GM21381 (cell line): ENCODE measurements at regions not wholly inside any gene's neighbourhood (a gene's known extent, or its start where the extent isn't known, plus 50 kb on each side); places are given as distances from the start of the nearest gene placed in this dataset.

Source experiments
- ATAC-seq: cut with Tn5 transposase; IDR thresholded peaks from one replicate; pipeline ENCODE4 v1.9.1; 2021; ENCODE audit warnings: mild to moderate bottlenecking, moderate library complexity; ENCODE audit not compliant: unreplicated experiment

DNA sequence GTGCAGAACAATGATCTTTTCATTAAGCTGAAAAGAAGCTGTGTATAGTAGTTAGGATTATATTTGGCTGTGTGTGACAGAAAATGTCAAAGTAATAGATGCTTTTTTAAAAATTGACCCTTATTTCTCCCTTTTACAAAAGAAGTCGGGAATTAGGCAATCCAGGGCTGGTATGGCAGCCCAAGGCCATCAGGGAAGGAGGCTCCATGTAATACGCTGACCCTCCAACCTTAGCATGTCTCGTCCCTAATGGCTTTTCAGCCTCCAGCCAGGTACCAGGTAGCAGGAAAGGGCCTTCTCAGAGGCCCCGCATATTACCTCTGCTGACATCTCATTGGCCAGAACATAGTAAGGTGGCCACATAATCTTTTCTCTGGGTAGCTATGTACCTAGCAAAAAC lies 79.7 kb downstream of the VCPKMT start:
- ATAC-seq, result no peak

DNA sequence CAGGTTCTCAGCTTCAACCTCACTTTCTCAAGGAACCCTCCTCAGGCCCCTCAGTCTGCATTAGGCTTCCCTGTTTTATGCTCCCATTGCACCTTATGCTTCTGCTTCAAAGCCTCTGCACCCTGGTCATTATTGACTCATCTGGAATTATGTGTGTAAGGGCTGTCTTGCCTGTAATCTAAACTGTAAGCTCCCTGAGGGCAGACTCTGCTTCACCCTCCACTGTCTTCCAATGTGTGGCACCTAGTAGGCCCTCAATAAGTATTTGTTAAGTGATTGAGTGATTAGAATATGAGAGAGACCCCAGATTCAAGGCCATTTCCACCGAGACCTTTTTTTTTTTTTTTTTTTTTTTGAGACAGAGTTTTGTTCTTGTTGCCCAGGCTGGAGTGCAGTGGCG lies 79.1 kb downstream of the VCPKMT start:
- ATAC-seq, result no peak

DNA sequence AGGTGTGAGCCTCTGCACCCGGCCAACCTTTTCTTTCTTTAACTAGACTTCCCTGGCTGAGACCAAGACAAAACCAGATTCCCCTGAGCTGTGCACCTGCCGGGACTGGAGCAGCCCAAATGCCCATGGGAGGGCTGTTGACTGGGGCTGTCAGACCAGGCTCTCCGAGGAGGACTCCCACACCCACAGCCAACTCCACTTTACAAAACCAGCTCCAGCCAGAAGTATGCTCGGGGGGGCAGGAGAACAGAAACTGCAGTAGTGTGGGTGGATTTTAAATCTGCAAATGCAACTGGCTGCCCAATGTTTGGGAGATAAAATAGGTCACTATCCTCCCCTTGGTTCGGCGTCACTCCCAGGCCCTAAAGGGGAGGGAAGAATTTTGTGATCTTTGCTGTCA lies 78.5 kb downstream of the VCPKMT start:
- no peak for ATAC-seq

DNA sequence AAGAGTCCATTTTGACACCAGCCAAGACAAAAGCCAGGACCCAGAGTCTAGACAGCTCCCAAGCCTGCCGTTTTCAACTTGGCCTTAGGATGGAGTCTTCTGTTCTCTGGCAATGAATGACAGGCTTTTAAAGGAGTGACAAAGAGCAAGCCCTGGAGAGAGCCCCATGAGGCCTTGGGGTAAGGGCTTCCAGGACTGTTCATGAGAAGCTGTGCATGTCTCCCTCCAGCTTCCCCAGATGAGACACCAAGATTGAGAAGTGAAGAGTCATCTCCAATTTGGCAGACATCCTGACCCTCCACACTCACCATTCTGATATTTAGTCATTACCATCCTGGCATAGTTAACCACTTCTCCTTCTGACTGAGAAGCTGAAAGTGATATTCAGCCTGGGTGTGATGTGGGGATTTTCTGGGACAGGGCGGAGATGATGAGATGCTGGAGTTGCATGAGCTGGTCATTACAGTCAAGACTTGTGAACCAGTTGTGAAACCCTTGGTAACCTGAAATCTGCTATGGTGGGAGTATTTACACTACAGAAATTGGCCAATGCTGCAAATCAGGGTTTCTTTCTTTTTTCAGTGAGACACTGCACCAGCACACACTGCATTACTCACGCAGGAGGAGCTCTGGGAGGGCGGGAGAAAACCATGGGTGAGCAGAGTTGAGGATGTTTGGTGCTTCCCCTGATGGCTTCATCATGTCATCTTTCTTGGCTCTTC lies 77.8 kb downstream of the VCPKMT start:
- peak; percentile 83 for ATAC-seq

DNA sequence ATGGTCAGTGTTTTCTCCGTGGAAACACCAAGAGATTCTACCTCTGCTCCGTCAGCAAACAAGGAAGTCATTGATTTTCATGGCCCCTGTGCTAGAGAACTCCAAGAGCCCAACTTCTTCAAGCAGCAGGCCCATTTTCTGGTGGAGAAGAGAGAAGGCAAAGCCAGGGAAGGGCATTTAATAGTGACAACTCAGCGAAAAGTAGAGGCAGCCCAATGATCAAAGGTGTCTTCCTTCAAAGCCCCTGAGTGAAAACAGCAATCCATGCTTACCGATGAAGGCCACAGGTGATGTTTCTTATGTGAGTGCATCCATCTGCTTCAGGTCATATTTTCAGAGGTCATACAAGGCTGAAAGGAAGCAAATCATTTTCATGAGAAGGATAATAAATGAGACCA lies 77.3 kb downstream of the VCPKMT start:
- no peak for ATAC-seq

DNA sequence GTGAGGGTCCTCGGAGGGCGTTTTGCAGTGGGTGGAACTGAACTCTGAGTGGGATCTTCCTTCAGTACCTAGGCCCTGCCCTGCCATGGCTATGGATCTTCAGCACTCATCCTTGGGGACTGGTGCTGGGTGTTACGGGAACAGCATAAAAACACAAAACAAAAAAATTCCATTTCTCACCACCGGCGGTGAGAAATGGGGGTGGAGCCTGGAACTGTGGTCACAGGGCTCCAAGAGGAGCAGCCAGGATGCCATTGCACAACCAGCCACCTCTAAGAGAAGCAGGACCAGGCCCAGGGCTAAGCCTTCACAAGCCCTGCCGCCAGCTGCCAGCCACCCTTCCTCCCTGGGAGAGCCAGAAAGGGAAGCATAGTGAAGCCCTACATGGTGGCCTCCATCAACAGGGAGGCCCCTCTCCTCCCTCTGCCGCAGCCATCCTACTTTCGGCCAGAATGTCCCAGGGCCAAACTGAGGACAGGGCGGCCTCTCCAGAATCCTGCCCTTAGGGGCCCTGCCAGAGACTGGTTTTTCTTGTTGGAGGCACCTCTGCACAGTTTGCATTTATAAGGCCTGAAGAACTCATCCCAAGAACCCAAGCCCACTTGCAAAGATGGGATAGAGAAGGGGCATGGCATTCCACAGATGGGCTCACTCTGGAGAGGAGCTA lies 76.5 kb downstream of the VCPKMT start:
- no peak for ATAC-seq

GRCh38 chr14:50040401-50040775 lies 76.0 kb downstream of the VCPKMT start:
- peak; percentile 27 for ATAC-seq

- no peak for ATAC-seq
These were observed 75.4 kb downstream of the VCPKMT start for GRCh38 chr14:50040895-50041465.

DNA sequence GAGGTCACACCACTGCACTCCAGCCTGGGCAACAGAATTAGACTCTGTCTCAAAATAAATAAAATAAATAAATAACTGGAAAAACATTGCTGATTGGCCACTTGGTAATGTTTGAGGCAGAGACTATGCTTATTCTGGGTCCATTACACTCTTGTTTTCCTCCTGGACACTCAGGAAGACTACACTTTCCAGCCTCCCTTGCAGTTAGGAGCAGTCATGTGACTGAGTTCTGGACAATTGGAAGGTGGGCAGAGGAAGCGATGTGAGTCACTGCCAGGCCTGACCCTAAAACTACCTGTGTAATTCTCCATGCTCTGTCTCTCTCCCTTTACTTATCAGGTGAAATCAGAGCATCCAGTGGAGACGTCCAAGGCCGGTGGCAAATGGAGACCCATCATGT lies 74.4 kb downstream of the VCPKMT start:
- ATAC-seq, result no peak

- no peak for ATAC-seq
These were observed 72.2 kb downstream of the VCPKMT start for GRCh38 chr14:50044042-50044651.

GRCh38 chr14:50045039-50045711 lies 71.2 kb downstream of the VCPKMT start:
- ATAC-seq, result peak; percentile 69

- ATAC-seq, result no peak
These were observed 70.5 kb downstream of the VCPKMT start for GRCh38 chr14:50045837-50046236.

- peak; percentile 73 for ATAC-seq
These were observed 69.1 kb downstream of the VCPKMT start for GRCh38 chr14:50047274-50047676.

- ATAC-seq, result no peak
These were observed 67.3 kb downstream of the VCPKMT start for GRCh38 chr14:50049093-50049492.

GRCh38 chr14:50049703-50050570 lies 66.4 kb downstream of the VCPKMT start:
- no peak for ATAC-seq

DNA sequence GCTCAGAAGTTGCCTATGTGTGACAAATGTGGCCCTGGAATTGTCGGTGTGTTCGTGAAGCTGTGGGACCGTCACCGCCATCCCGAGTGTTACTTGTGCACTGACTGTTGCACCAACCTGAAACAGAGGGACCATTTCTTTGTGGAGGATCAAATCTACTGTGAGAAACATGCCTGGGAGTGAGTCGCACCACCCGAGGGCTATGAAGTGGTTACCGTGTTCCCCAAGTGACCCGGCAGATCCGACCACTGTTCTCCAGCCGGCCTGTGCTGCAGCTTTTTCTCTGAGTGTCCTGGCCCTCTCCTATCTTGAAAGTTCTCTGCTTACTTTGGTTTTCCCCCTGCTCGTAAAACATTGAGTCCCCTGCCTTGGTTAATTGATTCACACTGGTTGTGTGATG lies 65.3 kb downstream of the VCPKMT start:
- ATAC-seq, result no peak

DNA sequence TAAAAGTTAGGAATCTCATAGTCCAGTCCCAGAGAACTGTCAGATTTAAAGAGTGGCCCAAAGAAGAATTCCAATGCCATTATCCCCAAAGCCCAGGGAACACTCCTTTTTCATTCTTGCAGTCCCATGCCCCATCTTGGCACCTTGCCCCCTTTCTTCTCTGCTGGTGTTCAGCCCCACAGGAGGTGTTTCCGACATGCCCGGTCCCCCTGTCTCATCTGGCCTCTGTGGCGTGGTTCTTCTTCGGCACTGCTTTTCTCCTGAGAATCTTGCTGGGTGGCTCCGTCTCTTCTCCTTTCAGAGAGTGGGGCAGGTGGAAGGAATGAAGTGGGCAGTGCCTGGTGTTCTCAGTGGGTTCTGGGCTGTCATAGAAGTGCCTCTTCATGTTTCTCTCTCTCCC lies 64.7 kb downstream of the VCPKMT start:
- no peak for ATAC-seq

- ATAC-seq, result no peak
These were observed 63.9 kb downstream of the VCPKMT start for GRCh38 chr14:50052517-50052916.

GRCh38 chr14:50053935-50054334 lies 62.4 kb downstream of the VCPKMT start:
- ATAC-seq, result no peak

GRCh38 chr14:50055461-50056228 lies 60.7 kb downstream of the VCPKMT start:
- ATAC-seq, result no peak
